ENCODE measurements at regions not wholly inside any gene's neighbourhood (a gene's known extent, or its start where the extent isn't known, plus 50 kb on each side); places are given as distances from the start of the nearest gene placed in this dataset.

DNA sequence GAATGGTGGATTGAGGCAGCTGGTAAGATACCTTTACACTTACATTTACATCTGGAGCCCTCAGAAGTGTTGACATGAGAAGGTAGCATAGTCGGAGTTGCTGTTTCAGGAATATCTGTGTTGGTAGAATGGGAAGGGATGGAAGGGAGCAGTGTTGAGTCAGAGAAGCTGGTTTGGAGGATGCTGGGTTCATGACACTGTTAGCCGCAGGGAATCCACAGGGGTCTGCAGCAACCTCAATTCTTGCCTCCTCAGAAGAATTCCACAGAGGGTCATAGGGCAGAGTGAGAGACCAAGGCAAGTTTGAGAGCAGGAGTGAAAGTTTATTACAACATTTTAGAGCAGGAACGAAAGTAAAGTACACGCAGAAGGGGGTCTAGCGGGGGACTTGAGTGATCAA, 536.8 kb downstream of the QKI start:
- no peak for DNase-seq (ENCODE audit: low spot score)

- no peak for DNase-seq (ENCODE audit: low spot score)
Observed at GRCh38 chr6:163950159-163950558, 535.6 kb downstream of the QKI start.

- DNase-seq (ENCODE audit: low spot score): no peak
Observed at GRCh38 chr6:163949431-163949830, 534.9 kb downstream of the QKI start.

DNA sequence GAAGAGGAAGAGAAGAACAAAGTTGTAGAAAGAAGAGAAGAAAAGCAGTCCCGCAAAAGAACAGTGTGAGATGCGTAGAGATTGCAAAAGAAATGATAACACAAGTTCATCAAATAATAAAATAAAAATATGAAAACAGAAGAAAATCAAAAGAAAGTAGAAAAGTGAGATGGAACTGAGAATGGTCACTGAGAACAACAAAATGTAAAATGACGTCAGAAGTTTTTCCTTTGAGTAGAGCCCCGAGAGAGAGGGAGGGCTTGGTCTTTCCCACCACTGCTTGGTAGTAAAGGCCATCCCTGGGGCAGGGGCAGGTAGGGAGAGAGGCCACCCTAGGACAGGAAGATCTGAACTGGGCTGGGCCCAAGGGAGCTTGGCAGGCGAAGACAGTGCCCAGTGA, 533.7 kb downstream of the QKI start:
- DNase-seq (ENCODE audit: low spot score): no peak

DNA sequence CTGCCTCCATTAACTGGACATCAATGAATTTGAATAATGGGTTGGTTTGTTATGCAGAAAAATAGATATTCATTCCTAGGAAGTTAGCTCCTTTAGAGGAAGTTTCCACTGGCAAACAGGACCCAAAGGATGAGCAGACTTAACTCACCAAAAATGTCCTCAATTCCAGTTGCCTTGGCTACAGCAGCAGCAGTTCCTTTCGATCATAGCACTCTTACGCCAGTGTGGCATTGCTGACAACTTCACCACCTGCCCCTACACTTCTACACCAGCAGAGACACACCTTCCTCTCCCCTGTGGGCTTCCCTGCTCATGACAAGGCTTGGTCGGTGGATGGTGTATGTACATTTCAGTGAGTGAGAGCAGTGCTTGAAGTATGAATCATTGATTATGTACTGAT, 532.8 kb downstream of the QKI start:
- no peak for DNase-seq (ENCODE audit: low spot score)

GRCh38 chr6:163946437-163946836, 531.9 kb downstream of the QKI start:
- DNase-seq (ENCODE audit: low spot score): no peak

DNA sequence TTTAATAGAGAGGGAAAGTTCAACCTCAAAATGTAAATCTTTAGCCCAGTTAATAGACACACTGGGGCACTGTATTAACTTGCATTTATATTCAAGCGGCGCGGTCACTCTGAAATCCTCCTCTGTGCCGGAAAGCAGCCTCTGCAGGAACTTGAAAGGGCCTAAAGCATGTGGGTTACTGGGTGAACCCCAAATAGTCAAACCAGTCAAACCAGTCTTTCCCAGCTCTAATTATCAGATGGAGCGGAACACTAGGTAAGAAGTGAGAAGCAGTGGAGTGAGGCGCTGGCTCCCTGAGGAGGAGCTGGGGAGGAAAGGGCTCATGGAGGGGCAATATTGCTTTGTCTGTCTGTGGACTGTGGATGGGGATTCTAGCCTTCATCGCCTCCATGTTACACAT, 531.3 kb downstream of the QKI start:
- DNase-seq (ENCODE audit: low spot score): no peak

DNA sequence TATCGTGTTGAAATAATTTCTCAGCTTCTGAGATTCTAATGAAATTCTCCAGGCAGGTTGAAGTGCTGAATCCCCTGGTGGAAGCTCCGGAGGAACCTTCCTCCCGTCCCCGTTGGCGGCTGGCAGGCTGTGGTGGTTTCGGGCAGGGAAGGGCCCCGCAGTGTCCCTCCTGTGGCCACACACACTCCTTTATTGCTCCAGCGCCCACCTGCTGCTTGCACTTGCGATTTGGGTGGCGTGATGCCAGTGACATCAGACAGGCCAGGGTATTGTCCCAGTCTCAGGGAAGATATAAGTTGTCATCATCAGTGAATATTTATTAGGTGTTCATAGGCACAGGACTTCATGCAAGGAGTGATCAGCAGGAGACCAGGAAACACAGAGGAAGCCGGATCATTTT, 530.4 kb downstream of the QKI start:
- no peak for DNase-seq (ENCODE audit: low spot score)

- DNase-seq (ENCODE audit: low spot score): no peak
Observed at GRCh38 chr6:163943607-163944385, 529.3 kb downstream of the QKI start.

GRCh38 chr6:163942790-163943189, 528.3 kb downstream of the QKI start:
- DNase-seq (ENCODE audit: low spot score): no peak

- DNase-seq (ENCODE audit: low spot score): no peak
Observed at GRCh38 chr6:163941624-163941976, 527.1 kb downstream of the QKI start.

DNA sequence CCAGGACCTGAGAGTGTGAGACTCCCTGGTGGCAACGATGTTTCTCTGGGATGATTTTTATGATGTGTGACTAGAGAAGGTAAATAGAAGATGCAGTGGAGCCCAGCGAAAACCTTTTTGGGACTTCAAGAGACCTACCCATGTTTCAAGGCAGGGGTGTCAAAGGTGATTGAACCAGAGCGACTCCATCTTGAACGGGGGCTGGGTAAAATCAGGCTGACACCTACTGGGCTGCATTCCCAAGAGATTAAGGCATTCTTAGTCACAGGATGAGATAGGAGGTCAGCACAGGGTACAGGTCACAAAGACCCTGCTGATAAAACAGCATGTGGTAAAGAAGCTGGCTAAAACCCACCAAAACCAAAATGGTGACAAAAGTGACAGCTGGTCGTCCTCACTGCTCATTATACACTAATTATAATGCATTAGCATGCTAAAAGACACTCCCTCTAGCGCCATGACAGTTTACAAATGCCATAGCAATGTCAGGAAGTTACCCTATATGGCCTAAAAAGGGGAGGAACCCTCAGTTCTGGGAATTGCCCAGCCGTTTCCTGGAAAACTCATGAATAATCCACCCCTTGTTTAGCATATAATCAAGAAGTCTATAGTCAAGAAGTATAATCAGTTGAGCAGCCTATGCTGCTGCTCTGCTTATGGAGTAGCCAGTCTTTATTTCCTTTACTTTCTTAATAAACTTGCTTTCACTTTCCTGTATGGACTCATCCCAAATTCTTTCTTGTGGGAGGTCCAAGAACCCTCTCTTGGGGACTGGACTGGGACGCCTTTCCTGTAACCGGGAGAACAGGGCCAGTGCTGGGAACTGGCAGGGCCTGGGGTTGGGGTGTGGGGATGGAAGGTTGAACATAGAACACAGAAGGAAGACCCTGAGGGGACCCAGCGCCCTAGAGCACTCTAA, 526.4 kb downstream of the QKI start:
- no peak for DNase-seq (ENCODE audit: low spot score)

DNA sequence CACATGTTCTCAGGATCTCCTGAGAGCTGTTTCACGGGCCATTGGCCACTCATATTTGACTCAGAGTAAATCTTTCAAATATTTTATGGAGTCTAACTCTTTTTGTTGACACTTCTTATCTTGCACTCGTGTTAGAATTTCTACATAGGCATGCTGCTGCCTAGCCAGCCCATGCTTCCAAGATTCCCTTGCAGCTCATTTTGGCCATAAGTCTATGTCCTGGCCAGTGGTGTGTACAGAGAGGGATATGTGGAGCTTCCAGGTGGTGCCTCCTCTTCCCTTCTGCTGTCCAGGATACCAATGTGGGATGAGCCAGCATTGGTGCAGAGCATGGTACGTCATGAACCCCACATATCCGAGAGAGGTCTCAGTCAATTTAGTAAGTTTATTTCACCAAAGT, 522.6 kb downstream of the QKI start:
- no peak for DNase-seq (ENCODE audit: low spot score)

- DNase-seq (ENCODE audit: low spot score): no peak
Observed at GRCh38 chr6:163935158-163935762, 520.7 kb downstream of the QKI start.

DNA sequence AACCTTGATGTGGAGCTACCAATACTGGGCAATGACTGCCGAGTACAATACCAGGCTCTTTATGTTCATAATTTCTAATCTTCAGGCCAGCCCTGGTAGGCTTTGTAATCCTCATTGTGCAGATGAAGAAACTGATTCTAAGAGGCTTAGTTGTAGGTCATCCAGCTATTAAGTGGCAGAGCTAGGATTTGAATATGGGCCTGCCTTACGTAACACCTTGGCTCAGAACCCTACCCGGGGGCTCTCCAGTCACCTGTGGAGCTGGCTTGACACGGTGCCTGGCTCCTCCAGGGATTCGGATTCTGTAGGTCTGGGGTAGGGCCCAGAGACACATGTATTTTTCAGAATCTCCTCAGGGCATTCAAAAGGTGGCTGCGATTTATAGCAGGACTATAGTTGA, 515.5 kb downstream of the QKI start:
- DNase-seq (ENCODE audit: low spot score): no peak

- no peak for DNase-seq (ENCODE audit: low spot score)
Observed at GRCh38 chr6:163929538-163929937, 515.0 kb downstream of the QKI start.

- no peak for DNase-seq (ENCODE audit: low spot score)
Observed at GRCh38 chr6:163926642-163927041, 512.1 kb downstream of the QKI start.

DNA sequence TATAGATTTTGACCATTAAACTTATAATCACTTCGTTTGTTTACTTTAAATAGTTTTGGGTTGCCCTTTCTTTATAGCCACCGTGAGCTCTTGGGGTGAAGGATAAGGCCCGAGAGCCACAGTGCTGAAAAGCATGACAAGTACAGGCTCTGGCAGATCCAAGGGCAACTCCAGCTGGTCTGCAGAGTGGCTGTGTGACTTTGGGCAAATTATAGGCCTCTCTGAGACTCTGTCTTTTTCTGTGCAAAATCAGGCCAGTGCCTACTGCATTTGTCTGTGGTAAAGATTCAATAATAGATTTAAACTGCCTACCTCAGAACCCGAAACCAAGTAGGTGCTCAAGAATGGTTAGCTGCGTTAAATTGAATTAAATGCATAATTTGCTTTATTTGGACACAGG, 511.3 kb downstream of the QKI start:
- no peak for DNase-seq (ENCODE audit: low spot score)

GRCh38 chr6:163923658-163924411, 509.3 kb downstream of the QKI start:
- DNase-seq (ENCODE audit: low spot score): no peak

- DNase-seq (ENCODE audit: low spot score): no peak
Observed at GRCh38 chr6:163922562-163922961, 508.0 kb downstream of the QKI start.

DNA sequence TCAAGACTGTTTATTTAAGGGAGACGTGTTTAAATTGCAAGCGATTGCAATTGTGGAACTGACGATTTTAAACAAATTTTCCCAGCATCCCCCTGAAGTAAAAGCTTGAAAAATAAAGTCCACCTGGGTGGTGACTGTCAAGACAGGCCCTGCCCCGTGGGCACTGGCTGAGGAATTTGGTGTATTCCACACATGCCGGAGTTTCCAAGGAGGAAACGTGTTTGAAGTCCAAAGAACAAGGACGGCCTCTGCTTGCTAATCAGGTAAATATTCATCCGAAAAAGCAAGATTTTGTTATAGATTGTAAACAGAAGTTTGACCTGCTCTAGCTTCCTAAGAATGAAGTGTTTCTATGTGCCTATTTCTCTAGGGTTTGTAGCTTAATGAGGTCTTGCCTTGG, 505.1 kb downstream of the QKI start:
- no peak for DNase-seq (ENCODE audit: low spot score)

Measured in RKO (cell line).